IMR-90 (cell line): ENCODE measurements at regions not wholly inside any gene's neighbourhood (a gene's known extent, or its start where the extent isn't known, plus 50 kb on each side); places are given as distances from the start of the nearest gene placed in this dataset.

ENCODE experiments used
- BHLHE40 ChIP-seq: fragments of 150-350 bp; IDR thresholded peaks from 2 replicates; pipeline ENCODE4 v1.6.1; 2016; ENCODE audit warnings: mild to moderate bottlenecking, low read depth, low read length
- CEBPB ChIP-seq: IDR thresholded peaks from 2 replicates; pipeline ENCODE4 v1.6.1; 2012; ENCODE audit warnings: low read depth, low read length, improper control_type of control experiment
- CHD1 ChIP-seq: IDR thresholded peaks from 2 replicates; pipeline ENCODE4 v1.6.1; 2012; ENCODE audit warnings: low read depth, low read length, improper control_type of control experiment
- ELK1 ChIP-seq: fragments of 150-350 bp; IDR thresholded peaks from 2 replicates; pipeline ENCODE4 v1.6.1; 2016; ENCODE audit warnings: low read depth, mild to moderate bottlenecking, low read length, moderate library complexity, borderline replicate concordance
- FOS ChIP-seq: fragments of 150-350 bp; IDR thresholded peaks from 2 replicates; pipeline ENCODE4 v1.6.1; 2016; ENCODE audit warnings: low read depth, low read length
- MXI1 ChIP-seq: IDR thresholded peaks from 2 replicates; pipeline ENCODE4 v1.6.1; 2012; ENCODE audit warnings: low read depth, mild to moderate bottlenecking, low read length, moderate library complexity, borderline replicate concordance
- NFE2L2 ChIP-seq: fragments of 150-350 bp; IDR thresholded peaks from 2 replicates; pipeline ENCODE4 v1.6.1; 2016; ENCODE audit warnings: low read depth, mild to moderate bottlenecking, low read length
- POLR2A ChIP-seq: IDR thresholded peaks from 2 replicates; pipeline ENCODE4 v1.6.1; 2012; ENCODE audit warnings: mild to moderate bottlenecking, low read depth, low read length
- RCOR1 ChIP-seq: IDR thresholded peaks from 2 replicates; pipeline ENCODE4 v1.6.1; 2012; ENCODE audit warnings: mild to moderate bottlenecking, low read length, improper control_type of control experiment; ENCODE audit not compliant: insufficient replicate concordance
- RFX5 ChIP-seq: IDR thresholded peaks from 2 replicates; pipeline ENCODE4 v1.8.0; 2012; ENCODE audit warnings: low read depth, mild to moderate bottlenecking, low read length, moderate library complexity
- SMC3 ChIP-seq: fragments of 150-350 bp; IDR thresholded peaks from 2 replicates; pipeline ENCODE4 v1.6.1; 2016; ENCODE audit warnings: low read depth, mild to moderate bottlenecking, antibody characterized with exemption, low read length, moderate library complexity
- TF ChIP-seq, protein P1 (sequence below): conservative IDR thresholded peaks from 2 replicates; pipeline ENCODE4 v1.5.1; 2012; ENCODE audit warnings: mild to moderate bottlenecking, low read depth, low read length, improper control_type of control experiment

- TF ChIP-seq NFE2L2 (no peak), FOS (no peak), RCOR1 (no peak), BHLHE40 (no peak), CEBPB (no peak), RFX5 (no peak), ELK1 (no peak), MXI1 (no peak), SMC3 (no peak), CHD1 (no peak), POLR2A (no peak)
- TF ChIP-seq, protein P1, sequence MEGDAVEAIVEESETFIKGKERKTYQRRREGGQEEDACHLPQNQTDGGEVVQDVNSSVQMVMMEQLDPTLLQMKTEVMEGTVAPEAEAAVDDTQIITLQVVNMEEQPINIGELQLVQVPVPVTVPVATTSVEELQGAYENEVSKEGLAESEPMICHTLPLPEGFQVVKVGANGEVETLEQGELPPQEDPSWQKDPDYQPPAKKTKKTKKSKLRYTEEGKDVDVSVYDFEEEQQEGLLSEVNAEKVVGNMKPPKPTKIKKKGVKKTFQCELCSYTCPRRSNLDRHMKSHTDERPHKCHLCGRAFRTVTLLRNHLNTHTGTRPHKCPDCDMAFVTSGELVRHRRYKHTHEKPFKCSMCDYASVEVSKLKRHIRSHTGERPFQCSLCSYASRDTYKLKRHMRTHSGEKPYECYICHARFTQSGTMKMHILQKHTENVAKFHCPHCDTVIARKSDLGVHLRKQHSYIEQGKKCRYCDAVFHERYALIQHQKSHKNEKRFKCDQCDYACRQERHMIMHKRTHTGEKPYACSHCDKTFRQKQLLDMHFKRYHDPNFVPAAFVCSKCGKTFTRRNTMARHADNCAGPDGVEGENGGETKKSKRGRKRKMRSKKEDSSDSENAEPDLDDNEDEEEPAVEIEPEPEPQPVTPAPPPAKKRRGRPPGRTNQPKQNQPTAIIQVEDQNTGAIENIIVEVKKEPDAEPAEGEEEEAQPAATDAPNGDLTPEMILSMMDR, result no peak
These were observed 105.5 kb upstream of the BACH2 start for GRCh38 chr6:90401933-90402830.
